K562 (cell line): ENCODE measurements at regions not wholly inside any gene's neighbourhood (a gene's known extent, or its start where the extent isn't known, plus 50 kb on each side); places are given as distances from the start of the nearest gene placed in this dataset.
A peak's percentile ranks its signal among the peaks of the same experiment; 100 is the strongest.

Source experiments
- ATAC-seq: fragments of 200-7000 bp; cut with Tn5 transposase; 3 replicates; pipeline ENCODE4 v1.9.1; 2020; ENCODE audit warnings: moderate library complexity
- BruUV-seq: library from RNA; stranded (reverse); fragments of 400-500 nt; replicated peaks from 2 replicates; lab custom pipeline; 2021; lab: Mats Ljungman, UMichigan
- CTCF ChIA-PET: fragments of 300-600 bp; formaldehyde crosslinking; extraction: SDS; loops from one replicate; lab custom pipeline; 2021; ENCODE audit warnings: low intra/inter-chr PET ratio; lab: Yijun Ruan, JAX
- POLR2A ChIA-PET: fragments of 300-600, 350-650 bp; sonication (Branson Sonifier 250); formaldehyde crosslinking; extraction: SDS; loops from one replicate; lab custom pipeline; 2021; ENCODE audit warnings: antibody characterized with exemption, inconsistent platforms; lab: Yijun Ruan, JAX
- DNase-seq, 4 experiments: peaks; one replicate each; pipeline versions ENCODE4 v3.0.0 to v3.0.0-alpha.2; 2011 to 2018; ENCODE audit warnings: low spot score in 3 of 4, mixed read lengths in 3 of 4; ENCODE audit errors: extremely low read depth in 1 of 4
- FAIRE-seq: peaks from 2 replicates; lab custom pipeline; 2011; peaks lifted over from hg19 to GRCh38; lab: Jason Lieb, UNC
- H2AFZ ChIP-seq: 2 replicates; pipeline ENCODE4 v1.6.0; 2011; ENCODE audit warnings: low read depth, low read length, control low read depth, inconsistent platforms
- H3K27ac ChIP-seq: fragments of 200-600 bp; 3 replicates; pipeline ENCODE4 v1.8.0; 2011; ENCODE audit warnings: low read depth, mild to moderate bottlenecking, control low read depth, inconsistent platforms, low read length, moderate library complexity, mixed read lengths; ENCODE audit errors: extremely low read depth
- H3K27me3 ChIP-seq, 2 experiments: fragments of 300-600 bp in 1 of 2; 2 replicates in 1 of 2; 3 replicates in 1 of 2; pipeline versions ENCODE4 v1.6.0 to v1.8.0; 2011; ENCODE audit warnings: inconsistent platforms in 2 of 2, low read length in 2 of 2, mild to moderate bottlenecking in 1 of 2, mixed read lengths in 1 of 2, moderate library complexity in 1 of 2; ENCODE audit not compliant: control insufficient read depth in 2 of 2, insufficient read depth in 2 of 2
- H3K36me3 ChIP-seq: fragments of 300-600 bp; 3 replicates; pipeline ENCODE4 v1.8.0; 2011; ENCODE audit warnings: mild to moderate bottlenecking, low read length, inconsistent platforms; ENCODE audit not compliant: control insufficient read depth, insufficient read depth
- H3K4me1 ChIP-seq, 2 experiments: fragments of 200-600 bp in 1 of 2; replicated peaks in 1 of 2; 2 replicates in 1 of 2; 3 replicates in 1 of 2; pipeline versions ENCODE4 v1.5.1 to v1.8.0; 2011; ENCODE audit warnings: inconsistent platforms in 2 of 2, low read length in 2 of 2, mild to moderate bottlenecking in 1 of 2, mixed read lengths in 1 of 2, moderate library complexity in 1 of 2; ENCODE audit not compliant: control insufficient read depth in 2 of 2, insufficient read depth in 2 of 2
- H3K4me2 ChIP-seq: 2 replicates; pipeline ENCODE4 v1.6.1; 2011; ENCODE audit warnings: low read length, control low read depth, inconsistent platforms, mixed read lengths; ENCODE audit not compliant: insufficient read depth
- H3K4me3 ChIP-seq: fragments of 200-600 bp; sonication (generic), shearing (Covaris generic); 2 replicates; pipeline ENCODE4 v1.5.1; 2016; ENCODE audit warnings: control low read depth, inconsistent platforms
- H3K79me2 ChIP-seq: fragments of 200-600 bp; 3 replicates; pipeline ENCODE4 v1.8.0; 2011; ENCODE audit warnings: low read length, inconsistent platforms; ENCODE audit not compliant: control insufficient read depth, insufficient read depth
- H3K9ac ChIP-seq, 2 experiments: 2 replicates each; pipeline versions ENCODE4 v1.6.0 to v1.6.1; 2011; ENCODE audit warnings: low read depth in 2 of 2, low read length in 2 of 2, control low read depth in 1 of 2, inconsistent platforms in 1 of 2, mild to moderate bottlenecking in 1 of 2, mixed read lengths in 1 of 2; ENCODE audit not compliant: insufficient read depth in 1 of 2
- H3K9me1 ChIP-seq: one replicate; pipeline ENCODE4 v1.6.0; 2011; ENCODE audit warnings: inconsistent platforms, mild to moderate bottlenecking, low read length, moderate library complexity; ENCODE audit not compliant: control insufficient read depth, insufficient read depth
- H3K9me3 ChIP-seq: replicated peaks from 2 replicates; pipeline ENCODE4 v1.5.1; 2011; ENCODE audit warnings: low read depth, low read length, inconsistent platforms; ENCODE audit not compliant: control insufficient read depth, insufficient read depth
- H4K20me1 ChIP-seq: replicated peaks from 2 replicates; pipeline ENCODE4 v1.6.1; 2011; ENCODE audit warnings: low read length, inconsistent platforms, mixed read lengths; ENCODE audit not compliant: control insufficient read depth, insufficient read depth
- BCOR ChIP-seq: fragments of 450-650 bp; IDR thresholded peaks from 2 replicates; pipeline ENCODE4 v1.6.1; 2016
- CREM ChIP-seq: IDR thresholded peaks from 2 replicates; pipeline ENCODE4 v1.6.1; 2014; ENCODE audit warnings: antibody characterized with exemption, low read depth
- ELF2 ChIP-seq: fragments of 250-450 bp; sonication (Bioruptor Pico); IDR thresholded peaks from 2 replicates; pipeline ENCODE4 v1.5.0; 2021; ENCODE audit warnings: mild to moderate bottlenecking
- FOXA1 ChIP-seq: fragments of 450-650 bp; IDR thresholded peaks from 2 replicates; pipeline ENCODE4 v1.6.1; 2016; ENCODE audit warnings: mild to moderate bottlenecking, borderline replicate concordance
- IRF2 ChIP-seq: sonication (generic); formaldehyde crosslinking; IDR thresholded peaks from 2 replicates; pipeline ENCODE4 v1.8.1; 2022; ENCODE audit warnings: mild to moderate bottlenecking, missing genetic modification reagents
- NELFE ChIP-seq: IDR thresholded peaks from 2 replicates; pipeline ENCODE4 v1.6.1; 2011; ENCODE audit warnings: mild to moderate bottlenecking; ENCODE audit not compliant: insufficient read depth, insufficient read length
- PRPF4 ChIP-seq: fragments of 200-400 bp; formaldehyde crosslinking; IDR thresholded peaks from one replicate; pipeline ENCODE4 v1.6.1; 2017; ENCODE audit warnings: low read length, low read depth, mild to moderate bottlenecking; ENCODE audit not compliant: insufficient read depth, poor library complexity, severe bottlenecking
- RBM25 ChIP-seq: fragments of 200-400 bp; formaldehyde crosslinking; IDR thresholded peaks from 2 replicates; pipeline ENCODE4 v1.6.1; 2018; ENCODE audit warnings: low read length, low read depth, moderate library complexity; ENCODE audit not compliant: severe bottlenecking
- RFX5 ChIP-seq: IDR thresholded peaks from 2 replicates; pipeline ENCODE4 v1.6.1; 2011; ENCODE audit warnings: low read depth, mild to moderate bottlenecking, improper control_type of control experiment, low read length
- SRSF7 ChIP-seq: fragments of 200-400 bp; formaldehyde crosslinking; optimal IDR thresholded peaks from 2 replicates; pipeline ENCODE3; 2017; ENCODE audit warnings: mild to moderate bottlenecking, low read depth, low read length
- XRCC4 ChIP-seq: IDR thresholded peaks from one replicate; pipeline ENCODE4 v1.6.1; 2011; ENCODE audit not compliant: insufficient read depth, insufficient read length; ENCODE audit errors: extremely low read depth
- ZC3H8 ChIP-seq: fragments of 450-650 bp; IDR thresholded peaks from 2 replicates; pipeline ENCODE4 v1.6.1; 2017
- ZNF316 ChIP-seq: fragments of 450-650 bp; IDR thresholded peaks from 2 replicates; pipeline ENCODE4 v1.6.1; 2016
- WGBS: fragments of 100-300 bp; shearing (Covaris generic); methylation state at CpG from one replicate; pipeline ENCODE4 v1.1.6; 2016; ENCODE audit warnings: low coverage, mixed read lengths; ENCODE audit not compliant: insufficient coverage; ENCODE audit errors: missing lambda C conversion rate; 5-methylcytosine and 5-hydroxymethylcytosine counted together
- in situ Hi-C: fragments of 300-500 bp; cut with MboI; formaldehyde crosslinking; loops from 4 replicates; pipeline ENCODE4 v1.15.0; 2018; ENCODE audit warnings: inconsistent platforms, mixed read lengths
- intact Hi-C: fragments of 100-400 bp; cut with micrococcal nuclease; formaldehyde crosslinking; loops from 2 replicates; pipeline ENCODE4 v1.14.2; 2022
- TF ChIP-seq, protein P1 (sequence below): fragments of 450-650 bp; formaldehyde crosslinking; IDR thresholded peaks from 2 replicates; pipeline ENCODE4 v1.4.0; 2020; ENCODE audit warnings: mild to moderate bottlenecking, moderate library complexity

DNA sequence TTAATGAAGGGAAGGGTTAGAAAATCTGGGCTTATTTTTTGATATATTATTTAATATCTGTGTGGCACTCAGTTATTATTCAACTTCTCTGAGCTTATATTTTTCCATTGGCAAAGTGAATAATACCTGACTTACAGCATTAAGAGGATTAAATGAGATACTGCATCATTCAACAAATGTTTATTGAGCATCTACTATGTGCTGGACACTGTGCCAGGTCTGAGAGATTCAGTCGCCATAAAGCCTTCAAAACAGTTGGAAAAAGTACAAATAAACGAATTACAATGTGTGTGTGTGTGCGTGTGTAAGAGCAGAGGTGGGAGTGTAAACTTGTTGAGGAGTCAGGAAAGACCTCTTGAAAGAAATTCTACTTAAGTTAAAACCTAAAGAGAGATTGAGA lies 87.9 kb upstream of the CD53 start:
- H3K9me1 ChIP-seq = no peaks in the 10 kb centered on the region
- no peaks in the 10 kb centered on the region for H4K20me1 ChIP-seq
- H3K27ac ChIP-seq = no peak overlapping the region
- WGBS = 0% methylated on average over 3 of the region's 3 CpGs
- FAIRE-seq (no peak), DNase-seq (no peak), ATAC-seq (no peak)
- TF ChIP-seq, protein P1, sequence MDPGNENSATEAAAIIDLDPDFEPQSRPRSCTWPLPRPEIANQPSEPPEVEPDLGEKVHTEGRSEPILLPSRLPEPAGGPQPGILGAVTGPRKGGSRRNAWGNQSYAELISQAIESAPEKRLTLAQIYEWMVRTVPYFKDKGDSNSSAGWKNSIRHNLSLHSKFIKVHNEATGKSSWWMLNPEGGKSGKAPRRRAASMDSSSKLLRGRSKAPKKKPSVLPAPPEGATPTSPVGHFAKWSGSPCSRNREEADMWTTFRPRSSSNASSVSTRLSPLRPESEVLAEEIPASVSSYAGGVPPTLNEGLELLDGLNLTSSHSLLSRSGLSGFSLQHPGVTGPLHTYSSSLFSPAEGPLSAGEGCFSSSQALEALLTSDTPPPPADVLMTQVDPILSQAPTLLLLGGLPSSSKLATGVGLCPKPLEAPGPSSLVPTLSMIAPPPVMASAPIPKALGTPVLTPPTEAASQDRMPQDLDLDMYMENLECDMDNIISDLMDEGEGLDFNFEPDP = no peak
- TF ChIP-seq RBM25 = peak; percentile 29
- no peak for TF ChIP-seq XRCC4
- no peak for TF ChIP-seq RFX5
- TF ChIP-seq SRSF7 = no peak
- no peak for TF ChIP-seq ELF2 (CRISPR knock-in tag)
- TF ChIP-seq FOXA1 = no peak
- 0 out of 2 replicates have a peak, but pooled peaks have one; percentile 31 for TF ChIP-seq BCOR
- TF ChIP-seq PRPF4 = no peak
- TF ChIP-seq ZC3H8 = no peak
- no peak for TF ChIP-seq CREM
- TF ChIP-seq ZNF316 = no peak
- no peak for TF ChIP-seq IRF2 (CRISPR knock-in tag)
- no peak for TF ChIP-seq NELFE
- no peaks in the 10 kb centered on the region for H3K4me1 ChIP-seq
- no peak overlapping the region for H2AFZ ChIP-seq
- no peak overlapping the region for H3K4me3 ChIP-seq
- POLR2A ChIA-PET = interaction anchor here (1.0 kb wide), 1 partner anchor 70 kb away, joined by 4 read pairs; no protein-coding TSS in a partner anchor
- H3K4me2 ChIP-seq = no peak overlapping the region
- intact Hi-C loops (no loop called here), in situ Hi-C loops (loop anchor here (10.0 kb wide), 1 partner anchor 210 kb away; no protein-coding TSS in a partner anchor)
- H3K27me3 ChIP-seq = peaks cover 3 to 6% of the 10 kb centered on the region in 2 experiments; a peak in 2 of 5 replicates
- no peaks in the 10 kb centered on the region for H3K79me2 ChIP-seq
- no peaks in the 10 kb centered on the region for H3K9me3 ChIP-seq
- BruUV-seq = no TSS peak
- CTCF ChIA-PET = no interaction called here
- no peaks in the 10 kb centered on the region for H3K36me3 ChIP-seq
- H3K9ac ChIP-seq = no peak overlapping the region
